IMR-90 (cell line): ENCODE measurements at regions not wholly inside any gene's neighbourhood (a gene's known extent, or its start where the extent isn't known, plus 50 kb on each side); places are given as distances from the start of the nearest gene placed in this dataset.

Experiments
- ATAC-seq: fragments of 200-7000 bp; cut with Tn5 transposase; 2 replicates; pipeline ENCODE4 v1.9.1; 2020; ENCODE audit warnings: low read depth, mild to moderate bottlenecking, moderate library complexity
- BruUV-seq: library from RNA; stranded (reverse); fragments of 400-500 nt; replicated peaks from 2 replicates; lab custom pipeline; 2021; lab: Mats Ljungman, UMichigan
- CTCF ChIA-PET: fragments of 300-600 bp; formaldehyde crosslinking; extraction: SDS; loops from one replicate; lab custom pipeline; 2021; ENCODE audit warnings: antibody characterized with exemption; lab: Yijun Ruan, JAX
- POLR2A ChIA-PET: fragments of 300-600 bp; sonication (Branson Sonifier 250); formaldehyde crosslinking; loops from one replicate; lab custom pipeline; 2022; ENCODE audit warnings: antibody characterized with exemption; ENCODE audit not compliant: unreplicated experiment; lab: Charles Lee
- DNase-seq: peaks from one replicate; pipeline ENCODE4 v3.0.0; 2013
- H2AFZ ChIP-seq: replicated peaks from 2 replicates; pipeline ENCODE3; 2013; ENCODE audit warnings: low read length, mild to moderate bottlenecking; ENCODE audit not compliant: poor library complexity
- H2AK5ac ChIP-seq: 2 replicates; pipeline ENCODE4 v1.6.1; 2013; ENCODE audit warnings: low read depth, low read length, inconsistent platforms
- H2AK9ac ChIP-seq: replicated peaks from 2 replicates; pipeline ENCODE3; 2013; ENCODE audit warnings: mild to moderate bottlenecking, low read depth, low read length, moderate library complexity; ENCODE audit not compliant: poor library complexity
- H2BK120ac ChIP-seq: 2 replicates; pipeline ENCODE4 v1.6.1; 2013; ENCODE audit warnings: low read depth, low read length, inconsistent platforms
- H2BK15ac ChIP-seq: 3 replicates; pipeline ENCODE4 v1.6.1; 2013; ENCODE audit warnings: low read depth, low read length, inconsistent platforms
- H2BK20ac ChIP-seq: 2 replicates; pipeline ENCODE4 v1.6.1; 2013; ENCODE audit warnings: low read depth, mild to moderate bottlenecking, inconsistent platforms, low read length, moderate library complexity
- H2BK5ac ChIP-seq: 2 replicates; pipeline ENCODE4 v1.6.1; 2013; ENCODE audit warnings: mild to moderate bottlenecking, low read depth, low read length, inconsistent platforms; ENCODE audit not compliant: poor library complexity, severe bottlenecking
- H3K14ac ChIP-seq: replicated peaks from 2 replicates; pipeline ENCODE4 v1.6.1; 2013; ENCODE audit warnings: low read depth, low read length, inconsistent platforms
- H3K18ac ChIP-seq: 2 replicates; pipeline ENCODE4 v1.6.1; 2013; ENCODE audit warnings: low read depth, low read length, control low read depth
- H3K23ac ChIP-seq: 2 replicates; pipeline ENCODE4 v1.6.1; 2013; ENCODE audit warnings: low read depth, low read length, inconsistent platforms
- H3K27ac ChIP-seq: 2 replicates; pipeline ENCODE4 v1.5.1; 2013; ENCODE audit warnings: mild to moderate bottlenecking, control low read depth, low read length; ENCODE audit not compliant: insufficient read depth
- H3K27me3 ChIP-seq: 2 replicates; pipeline ENCODE4 v1.6.1; 2013; ENCODE audit warnings: low read length; ENCODE audit not compliant: control insufficient read depth, insufficient read depth
- H3K36me3 ChIP-seq: 2 replicates; pipeline ENCODE4 v1.6.1; 2013; ENCODE audit warnings: low read length, mixed read lengths; ENCODE audit not compliant: control insufficient read depth, insufficient read depth
- H3K4ac ChIP-seq: 2 replicates; pipeline ENCODE4 v1.6.1; 2013; ENCODE audit warnings: low read depth, low read length, inconsistent platforms
- H3K4me1 ChIP-seq: 2 replicates; pipeline ENCODE4 v1.6.1; 2013; ENCODE audit warnings: low read length, mixed read lengths; ENCODE audit not compliant: control insufficient read depth, insufficient read depth
- H3K4me2 ChIP-seq: 2 replicates; pipeline ENCODE4 v1.6.1; 2013; ENCODE audit warnings: low read depth, mild to moderate bottlenecking, control low read depth, low read length, moderate library complexity
- H3K4me3 ChIP-seq: 2 replicates; pipeline ENCODE4 v1.5.1; 2013; ENCODE audit warnings: low read depth, mild to moderate bottlenecking, control low read depth, low read length, moderate library complexity; ENCODE audit not compliant: insufficient read depth
- H3K56ac ChIP-seq: 2 replicates; pipeline ENCODE4 v1.6.1; 2013; ENCODE audit warnings: low read length, inconsistent platforms; ENCODE audit not compliant: insufficient read depth; ENCODE audit errors: extremely low read depth
- H3K79me1 ChIP-seq, 2 experiments: 2 replicates each; pipeline ENCODE4 v1.6.1; 2013; ENCODE audit warnings: low read length in 2 of 2, inconsistent platforms in 1 of 2, low read depth in 1 of 2
- H3K9ac ChIP-seq: 2 replicates; pipeline ENCODE4 v1.6.1; 2013; ENCODE audit warnings: low read depth, low read length, control low read depth
- H3K9me1 ChIP-seq: 2 replicates; pipeline ENCODE4 v1.6.1; 2013; ENCODE audit warnings: low read length, inconsistent platforms; ENCODE audit not compliant: insufficient read depth
- H3K9me3 ChIP-seq: 2 replicates; pipeline ENCODE4 v1.6.1; 2013; ENCODE audit warnings: low read length; ENCODE audit not compliant: control insufficient read depth, insufficient read depth
- H4K20me1 ChIP-seq: 2 replicates; pipeline ENCODE4 v1.6.1; 2013; ENCODE audit warnings: low read length, inconsistent platforms; ENCODE audit not compliant: insufficient read depth
- H4K5ac ChIP-seq: 2 replicates; pipeline ENCODE4 v1.6.1; 2013; ENCODE audit warnings: mild to moderate bottlenecking, low read depth, low read length, control low read depth
- H4K8ac ChIP-seq, 2 experiments: 2 replicates each; pipeline ENCODE4 v1.6.1; 2013; ENCODE audit warnings: low read depth in 2 of 2, low read length in 2 of 2, control low read depth in 1 of 2, inconsistent platforms in 1 of 2
- H4K91ac ChIP-seq: 2 replicates; pipeline ENCODE4 v1.6.1; 2013; ENCODE audit warnings: low read depth, low read length, inconsistent platforms; ENCODE audit not compliant: insufficient read depth
- BHLHE40 ChIP-seq: fragments of 150-350 bp; IDR thresholded peaks from 2 replicates; pipeline ENCODE4 v1.6.1; 2016; ENCODE audit warnings: mild to moderate bottlenecking, low read depth, low read length
- MAFK ChIP-seq: IDR thresholded peaks from 2 replicates; pipeline ENCODE4 v1.6.1; 2012; ENCODE audit warnings: low read depth, low read length, improper control_type of control experiment
- MAZ ChIP-seq: IDR thresholded peaks from 2 replicates; pipeline ENCODE4 v1.6.1; 2012; ENCODE audit warnings: low read depth, mild to moderate bottlenecking, low read length, improper control_type of control experiment, moderate library complexity, borderline replicate concordance
- NFE2L2 ChIP-seq: fragments of 150-350 bp; IDR thresholded peaks from 2 replicates; pipeline ENCODE4 v1.6.1; 2016; ENCODE audit warnings: low read depth, mild to moderate bottlenecking, low read length
- RFX5 ChIP-seq: IDR thresholded peaks from 2 replicates; pipeline ENCODE4 v1.8.0; 2012; ENCODE audit warnings: low read depth, mild to moderate bottlenecking, low read length, moderate library complexity
- SMC3 ChIP-seq: fragments of 150-350 bp; IDR thresholded peaks from 2 replicates; pipeline ENCODE4 v1.6.1; 2016; ENCODE audit warnings: low read depth, mild to moderate bottlenecking, antibody characterized with exemption, low read length, moderate library complexity
- WGBS, 2 experiments: methylation state at CpG; one replicate each; pipeline versions ENCODE4 v1.1.5 to v1.1.7; 2013; ENCODE audit warnings: missing lambda C conversion rate in 2 of 2; ENCODE audit not compliant: insufficient read length in 1 of 2; ENCODE audit errors: extremely low coverage in 2 of 2; 5-methylcytosine and 5-hydroxymethylcytosine counted together
- dilution Hi-C: fragments of 300-500 bp; cut with HindIII; formaldehyde crosslinking; loops from one replicate; pipeline ENCODE4 v1.14.3; 2018; ENCODE audit warnings: low sequenced_read_pairs; ENCODE audit not compliant: unreplicated experiment
- in situ Hi-C: fragments of 300-500 bp; cut with MboI; formaldehyde crosslinking; loops from 3 replicates; pipeline ENCODE4 v1.14.3; 2019; ENCODE audit warnings: low sequenced_read_pairs, inconsistent platforms, mixed read lengths
- intact Hi-C: fragments of 100-400 bp; cut with micrococcal nuclease; formaldehyde crosslinking; loops from 2 replicates; pipeline ENCODE4 v1.10.0; 2022
- TF ChIP-seq, protein P1 (sequence below): conservative IDR thresholded peaks from 2 replicates; pipeline ENCODE4 v1.5.1; 2012; ENCODE audit warnings: mild to moderate bottlenecking, low read depth, low read length, improper control_type of control experiment

DNA sequence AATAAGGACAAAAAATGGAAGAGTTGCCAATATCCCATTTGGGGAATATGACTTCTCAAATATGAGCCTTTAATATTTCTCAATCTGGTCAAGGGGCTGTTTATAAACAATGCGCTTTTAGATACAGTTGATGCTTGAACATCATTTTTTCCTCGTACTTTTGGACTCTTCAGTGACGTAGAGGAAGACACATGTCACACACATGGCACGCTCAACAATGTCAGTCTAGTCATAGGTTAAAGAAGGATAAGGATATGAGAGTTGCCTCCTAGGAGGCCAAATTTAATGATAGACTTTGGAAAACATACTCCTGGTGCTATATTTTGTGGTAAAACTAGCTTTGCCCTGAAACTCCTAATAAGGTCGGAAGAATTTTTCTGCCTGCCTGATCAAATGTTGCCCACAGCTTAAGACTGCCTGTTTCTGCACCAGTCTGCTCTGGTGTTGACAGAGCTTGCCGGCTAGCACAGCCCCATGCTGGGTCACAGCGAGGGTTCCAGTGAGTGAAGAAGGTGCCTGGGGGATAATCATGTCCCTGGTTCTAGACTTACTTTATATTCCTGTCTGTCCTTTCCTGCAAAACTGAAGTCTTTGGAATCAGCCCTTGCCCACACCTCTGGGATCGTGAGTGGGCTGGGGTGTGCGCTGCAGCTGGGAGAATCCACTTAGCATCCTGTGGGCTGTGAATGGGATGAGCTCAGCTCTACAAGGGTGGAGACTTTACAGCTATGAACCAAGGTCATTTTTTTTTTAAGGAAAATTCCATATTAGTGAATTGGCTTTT lies 230.8 kb upstream of the IRX4 start:
- no peaks in the 10 kb centered on the region for H3K79me1 ChIP-seq
- dilution Hi-C loops, result no loop called here

More for the DNA sequence above, 230.8 kb upstream of the IRX4 start:
- BruUV-seq, result no TSS peak
- Histone ChIP-seq H3K27me3 (no peaks in the 10 kb centered on the region), H2BK15ac (no peak overlapping the region), H2BK20ac (no peak overlapping the region), H3K4me3 (no peak overlapping the region), H4K20me1 (no peaks in the 10 kb centered on the region), H2BK5ac (no peak overlapping the region), H3K36me3 (no peaks in the 10 kb centered on the region), H2AFZ (no peak overlapping the region), H3K4me2 (no peak overlapping the region), H2AK5ac (no peak overlapping the region), H3K9me1 (no peaks in the 10 kb centered on the region), H4K5ac (no peak overlapping the region), H3K56ac (no peak overlapping the region), H3K4ac (no peak overlapping the region), H3K9ac (no peak overlapping the region), H4K8ac (no peak overlapping the region), H3K18ac (no peak overlapping the region), H2AK9ac (no peak overlapping the region), H3K9me3 (peaks cover 22% of the 10 kb centered on the region), H3K23ac (no peak overlapping the region), H3K27ac (no peak overlapping the region), H2BK120ac (no peak overlapping the region), H3K4me1 (no peaks in the 10 kb centered on the region), H3K14ac (no peak overlapping the region), H4K91ac (no peak overlapping the region)
- TF ChIP-seq NFE2L2, result no peak
- TF ChIP-seq BHLHE40, result no peak
- no peak for TF ChIP-seq MAZ
- TF ChIP-seq, protein P1, sequence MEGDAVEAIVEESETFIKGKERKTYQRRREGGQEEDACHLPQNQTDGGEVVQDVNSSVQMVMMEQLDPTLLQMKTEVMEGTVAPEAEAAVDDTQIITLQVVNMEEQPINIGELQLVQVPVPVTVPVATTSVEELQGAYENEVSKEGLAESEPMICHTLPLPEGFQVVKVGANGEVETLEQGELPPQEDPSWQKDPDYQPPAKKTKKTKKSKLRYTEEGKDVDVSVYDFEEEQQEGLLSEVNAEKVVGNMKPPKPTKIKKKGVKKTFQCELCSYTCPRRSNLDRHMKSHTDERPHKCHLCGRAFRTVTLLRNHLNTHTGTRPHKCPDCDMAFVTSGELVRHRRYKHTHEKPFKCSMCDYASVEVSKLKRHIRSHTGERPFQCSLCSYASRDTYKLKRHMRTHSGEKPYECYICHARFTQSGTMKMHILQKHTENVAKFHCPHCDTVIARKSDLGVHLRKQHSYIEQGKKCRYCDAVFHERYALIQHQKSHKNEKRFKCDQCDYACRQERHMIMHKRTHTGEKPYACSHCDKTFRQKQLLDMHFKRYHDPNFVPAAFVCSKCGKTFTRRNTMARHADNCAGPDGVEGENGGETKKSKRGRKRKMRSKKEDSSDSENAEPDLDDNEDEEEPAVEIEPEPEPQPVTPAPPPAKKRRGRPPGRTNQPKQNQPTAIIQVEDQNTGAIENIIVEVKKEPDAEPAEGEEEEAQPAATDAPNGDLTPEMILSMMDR, result no peak
- TF ChIP-seq SMC3, result no peak
- no peak for TF ChIP-seq RFX5
- no peak for TF ChIP-seq MAFK
- DNase-seq (no peak), ATAC-seq (no peak)
- 40% methylated on average over 1 of the region's 9 CpGs; no CpG with 5 or more reads in 1 of the 2 experiments for WGBS, 2 experiments
- CTCF ChIA-PET, result no interaction called here
- in situ Hi-C loops (no loop called here), intact Hi-C loops (no loop called here)
- POLR2A ChIA-PET, result no interaction called here
